NOMO-1 treated with DMSO at 0.1 percent for 48 hours (cell line): ENCODE measurements at regions not wholly inside any gene's neighbourhood (a gene's known extent, or its start where the extent isn't known, plus 50 kb on each side); places are given as distances from the start of the nearest gene placed in this dataset.
"Not testable (repeated sequence)": the region's sequence is repeated elsewhere in the genome, so short reads cannot be mapped to it uniquely, and the experiment has no call there.

Experiments used
- DNase-seq: peaks from one replicate; lab custom pipeline; 2025; ENCODE audit not compliant: unreplicated experiment; lab: John Stamatoyannopoulos, UW

GRCh38 chr10:7108141-7108540, 302.7 kb downstream of the SFMBT2 start:
- DNase-seq = no peak

- DNase-seq = no peak
These were observed 303.5 kb downstream of the SFMBT2 start for GRCh38 chr10:7107285-7107684.

- not testable (repeated sequence) for DNase-seq
These were observed 306.5 kb downstream of the SFMBT2 start for GRCh38 chr10:7104379-7104778.

- no peak for DNase-seq
These were observed 308.1 kb downstream of the SFMBT2 start for GRCh38 chr10:7102557-7103349.

- DNase-seq = no peak
These were observed 308.8 kb downstream of the SFMBT2 start for GRCh38 chr10:7102084-7102483.

GRCh38 chr10:7101451-7101850, 309.4 kb downstream of the SFMBT2 start:
- DNase-seq = no peak

GRCh38 chr10:7100032-7100702, 310.7 kb downstream of the SFMBT2 start:
- no peak for DNase-seq

- no peak for DNase-seq
These were observed 312.6 kb downstream of the SFMBT2 start for GRCh38 chr10:7098160-7098762.

- DNase-seq = no peak
These were observed 316.1 kb downstream of the SFMBT2 start for GRCh38 chr10:7094781-7095180.

- DNase-seq = no peak
These were observed 317.5 kb downstream of the SFMBT2 start for GRCh38 chr10:7093368-7093767.

GRCh38 chr10:7092603-7093002, 318.2 kb downstream of the SFMBT2 start:
- DNase-seq = no peak

GRCh38 chr10:7090529-7090928, 320.3 kb downstream of the SFMBT2 start:
- DNase-seq = no peak

GRCh38 chr10:7085913-7086589, 324.8 kb downstream of the SFMBT2 start:
- DNase-seq = no peak

- DNase-seq = no peak
These were observed 325.5 kb downstream of the SFMBT2 start for GRCh38 chr10:7085147-7085912.

GRCh38 chr10:7084280-7085005, 326.4 kb downstream of the SFMBT2 start:
- DNase-seq = peak; percentile 94

- no peak for DNase-seq
These were observed 327.9 kb downstream of the SFMBT2 start for GRCh38 chr10:7082967-7083366.

GRCh38 chr10:7077880-7078279, 333.0 kb downstream of the SFMBT2 start:
- no peak for DNase-seq

GRCh38 chr10:7075851-7076250, 335.0 kb downstream of the SFMBT2 start:
- DNase-seq = no peak

- no peak for DNase-seq
These were observed 335.7 kb downstream of the SFMBT2 start for GRCh38 chr10:7075110-7075509.

GRCh38 chr10:7071421-7071820, 339.4 kb downstream of the SFMBT2 start:
- no peak for DNase-seq
